H9 (cell line): ENCODE measurements at regions not wholly inside any gene's neighbourhood (a gene's known extent, or its start where the extent isn't known, plus 50 kb on each side); places are given as distances from the start of the nearest gene placed in this dataset.

Experiments
- DNase-seq: peaks from one replicate; pipeline ENCODE4 v3.0.0-alpha.2; 2017
- H2AFZ ChIP-seq: one replicate; pipeline ENCODE4 v1.6.1; 2013; ENCODE audit warnings: mild to moderate bottlenecking, low read length, control low read depth, moderate library complexity
- H2AK5ac ChIP-seq: 2 replicates; pipeline ENCODE4 v1.6.1; 2013; ENCODE audit warnings: low read length, control low read depth, mixed read lengths; ENCODE audit not compliant: insufficient read length
- H2BK120ac ChIP-seq: one replicate; pipeline ENCODE4 v1.6.1; 2013; ENCODE audit warnings: low read depth, mild to moderate bottlenecking, low read length, control low read depth, inconsistent platforms; ENCODE audit not compliant: poor library complexity, severe bottlenecking
- H2BK12ac ChIP-seq: 2 replicates; pipeline ENCODE4 v1.6.1; 2013; ENCODE audit warnings: low read length, control low read depth, mixed read lengths, low read depth; ENCODE audit not compliant: insufficient read length
- H2BK15ac ChIP-seq: 2 replicates; pipeline ENCODE4 v1.6.1; 2013; ENCODE audit warnings: low read depth, low read length, control low read depth
- H2BK20ac ChIP-seq: one replicate; pipeline ENCODE4 v1.6.1; 2013; ENCODE audit warnings: low read depth, mild to moderate bottlenecking, low read length, control low read depth, inconsistent platforms; ENCODE audit not compliant: poor library complexity, severe bottlenecking
- H2BK5ac ChIP-seq: 2 replicates; pipeline ENCODE4 v1.6.1; 2013; ENCODE audit warnings: low read length, control low read depth, mixed read lengths; ENCODE audit not compliant: insufficient read length
- H3K14ac ChIP-seq: 2 replicates; pipeline ENCODE4 v1.6.1; 2013; ENCODE audit warnings: low read length, control low read depth; ENCODE audit not compliant: insufficient read depth
- H3K18ac ChIP-seq: 2 replicates; pipeline ENCODE4 v1.6.1; 2013; ENCODE audit warnings: low read depth, mild to moderate bottlenecking, mixed read lengths, low read length, control low read depth; ENCODE audit not compliant: insufficient read length
- H3K23ac ChIP-seq: 2 replicates; pipeline ENCODE4 v1.6.1; 2013; ENCODE audit warnings: low read length, control low read depth, mixed read lengths, low read depth; ENCODE audit not compliant: insufficient read length
- H3K23me2 ChIP-seq: 2 replicates; pipeline ENCODE4 v1.6.1; 2013; ENCODE audit warnings: low read depth, mild to moderate bottlenecking, mixed read lengths, low read length, control low read depth; ENCODE audit not compliant: insufficient read length, poor library complexity, severe bottlenecking
- H3K27ac ChIP-seq: 2 replicates; pipeline ENCODE4 v1.5.1; 2013; ENCODE audit warnings: low read length, control low read depth, mixed read lengths, low read depth; ENCODE audit not compliant: insufficient read length
- H3K27me3 ChIP-seq: 2 replicates; pipeline ENCODE4 v1.6.1; 2013; ENCODE audit warnings: low read length, control low read depth, inconsistent platforms; ENCODE audit not compliant: insufficient read depth
- H3K4ac ChIP-seq: 2 replicates; pipeline ENCODE4 v1.6.1; 2013; ENCODE audit warnings: low read depth, mild to moderate bottlenecking, control low read depth, inconsistent platforms, low read length, moderate library complexity
- H3K4me1 ChIP-seq: 2 replicates; pipeline ENCODE4 v1.6.1; 2013; ENCODE audit warnings: low read length, control low read depth, inconsistent platforms; ENCODE audit not compliant: insufficient read depth
- H3K4me2 ChIP-seq: 2 replicates; pipeline ENCODE4 v1.6.1; 2013; ENCODE audit warnings: low read length, control low read depth, mixed read lengths; ENCODE audit not compliant: insufficient read length, insufficient read depth
- H3K56ac ChIP-seq: 2 replicates; pipeline ENCODE4 v1.6.1; 2013; ENCODE audit warnings: low read depth, mild to moderate bottlenecking, mixed read lengths, low read length, control low read depth; ENCODE audit not compliant: insufficient read length
- H3K79me1 ChIP-seq: 2 replicates; pipeline ENCODE4 v1.6.1; 2013; ENCODE audit warnings: low read depth, mild to moderate bottlenecking, moderate library complexity, low read length, control low read depth, inconsistent platforms; ENCODE audit not compliant: insufficient read depth, poor library complexity, severe bottlenecking
- H3K79me2 ChIP-seq: 2 replicates; pipeline ENCODE4 v1.6.1; 2013; ENCODE audit warnings: low read length, control low read depth, inconsistent platforms; ENCODE audit not compliant: insufficient read depth
- H3K9ac ChIP-seq: 2 replicates; pipeline ENCODE4 v1.6.1; 2013; ENCODE audit warnings: low read length, control low read depth, mixed read lengths; ENCODE audit not compliant: insufficient read length; ENCODE audit errors: extremely low read depth
- H3K9me3 ChIP-seq: one replicate; pipeline ENCODE4 v1.6.1; 2013; ENCODE audit warnings: low read depth, low read length, inconsistent platforms; ENCODE audit not compliant: control insufficient read depth
- H3T11ph ChIP-seq: one replicate; pipeline ENCODE4 v1.6.1; 2013; ENCODE audit warnings: mild to moderate bottlenecking, low read length, control low read depth, inconsistent platforms
- H4K20me1 ChIP-seq: one replicate; pipeline ENCODE4 v1.6.1; 2013; ENCODE audit not compliant: control insufficient read depth, insufficient read length, insufficient read depth
- H4K5ac ChIP-seq: 2 replicates; pipeline ENCODE4 v1.6.1; 2013; ENCODE audit warnings: low read depth, mild to moderate bottlenecking, mixed read lengths, low read length, control low read depth; ENCODE audit not compliant: insufficient read length
- H4K8ac ChIP-seq: replicated peaks from 2 replicates; pipeline ENCODE4 v1.6.1; 2013; ENCODE audit warnings: low read length, control low read depth, mixed read lengths, low read depth; ENCODE audit not compliant: insufficient read length
- H4K91ac ChIP-seq: 2 replicates; pipeline ENCODE4 v1.6.1; 2013; ENCODE audit warnings: low read depth, mild to moderate bottlenecking, moderate library complexity, mixed read lengths, low read length, control low read depth; ENCODE audit not compliant: insufficient read length
- H3K27ac Mint-ChIP-seq, 3 experiments: 2 replicates in 2 of 3; 3 replicates in 1 of 3; pipeline ENCODE4 v1.8.0; 2020 to 2021; ENCODE audit warnings: mixed read lengths in 3 of 3, mild to moderate bottlenecking in 1 of 3, moderate library complexity in 1 of 3
- H3K27me3 Mint-ChIP-seq: 2 replicates; pipeline ENCODE4 v1.8.0; 2021; ENCODE audit warnings: low read depth, mild to moderate bottlenecking, moderate library complexity, mixed read lengths
- H3K36me3 Mint-ChIP-seq, 3 experiments: 2 replicates in 2 of 3; 3 replicates in 1 of 3; pipeline ENCODE4 v1.8.0; 2020 to 2021; ENCODE audit warnings: low read depth in 3 of 3, mixed read lengths in 3 of 3; ENCODE audit not compliant: insufficient read depth in 1 of 3
- H3K4me1 Mint-ChIP-seq, 2 experiments: 2 replicates each; pipeline ENCODE4 v1.8.0; 2020; ENCODE audit warnings: mixed read lengths in 2 of 2
- H3K4me3 Mint-ChIP-seq, 2 experiments: 2 replicates in 1 of 2; 3 replicates in 1 of 2; pipeline ENCODE4 v1.8.0; 2020 to 2021; ENCODE audit warnings: mild to moderate bottlenecking in 2 of 2, mixed read lengths in 2 of 2, moderate library complexity in 1 of 2
- H3K9me3 Mint-ChIP-seq, 2 experiments: 2 replicates in 1 of 2; 3 replicates in 1 of 2; pipeline ENCODE4 v1.8.0; 2020; ENCODE audit warnings: mild to moderate bottlenecking in 2 of 2, mixed read lengths in 2 of 2, moderate library complexity in 1 of 2
- WGBS: extraction: QIAGEN DNeasy Blood & Tissue Kit; methylation state at CpG from one replicate; pipeline ENCODE4 v1.1.7; 2013; ENCODE audit warnings: missing lambda C conversion rate, low lambda C conversion rate, mixed read lengths; ENCODE audit not compliant: insufficient read length; ENCODE audit errors: extremely low coverage; 5-methylcytosine and 5-hydroxymethylcytosine counted together
- TF ChIP-seq, protein P1 (sequence below): fragments of 200-600 bp; sonication (generic); conservative IDR thresholded peaks from 3 replicates; pipeline ENCODE4 v1.8.0; 2021; ENCODE audit warnings: antibody characterized with exemption, mild to moderate bottlenecking

DNA sequence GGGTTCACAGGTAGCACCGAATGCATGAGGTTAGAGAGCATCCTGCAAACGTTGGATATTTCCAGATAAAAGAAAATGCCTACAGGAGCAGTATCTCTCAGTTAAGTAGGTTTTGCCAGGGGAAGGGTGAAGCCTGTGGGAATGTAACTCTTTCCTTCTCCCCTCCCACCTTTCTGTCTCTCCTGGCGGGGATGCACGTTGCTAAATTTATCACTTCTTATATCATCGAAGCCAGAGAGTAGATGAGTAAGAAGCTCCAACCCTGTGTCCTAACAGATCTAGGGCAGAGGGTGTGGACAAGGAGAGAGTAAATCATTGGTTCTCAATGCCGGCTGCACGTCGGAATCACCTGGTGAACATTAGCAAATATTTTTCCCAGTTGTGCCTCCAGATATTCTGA, 457.5 kb downstream of the ENC1 start:
- no CpG with 5 or more reads among the region's 8 CpGs for WGBS
- no peak overlapping the region for H2BK20ac ChIP-seq
- Mint-ChIP-seq H3K27me3 (no peaks in the 10 kb centered on the region; the same call in 1 of the 2 replicates), H3K4me1 (peaks cover 11 to 12% of the 10 kb centered on the region in 2 experiments), H3K36me3 (peaks cover 0 to 3% (median 0%) of the 10 kb centered on the region in 3 experiments; a peak in 1 of 7 replicates), H3K9me3 (no peaks in the 10 kb centered on the region), H3K4me3 (no peak overlapping the region), H3K27ac (no peak overlapping the region)
- no peak overlapping the region for H3K27ac ChIP-seq
- no peak overlapping the region for H2BK12ac ChIP-seq
- no peak overlapping the region for H4K8ac ChIP-seq
- no peak overlapping the region for H2BK15ac ChIP-seq
- TF ChIP-seq, protein P1, sequence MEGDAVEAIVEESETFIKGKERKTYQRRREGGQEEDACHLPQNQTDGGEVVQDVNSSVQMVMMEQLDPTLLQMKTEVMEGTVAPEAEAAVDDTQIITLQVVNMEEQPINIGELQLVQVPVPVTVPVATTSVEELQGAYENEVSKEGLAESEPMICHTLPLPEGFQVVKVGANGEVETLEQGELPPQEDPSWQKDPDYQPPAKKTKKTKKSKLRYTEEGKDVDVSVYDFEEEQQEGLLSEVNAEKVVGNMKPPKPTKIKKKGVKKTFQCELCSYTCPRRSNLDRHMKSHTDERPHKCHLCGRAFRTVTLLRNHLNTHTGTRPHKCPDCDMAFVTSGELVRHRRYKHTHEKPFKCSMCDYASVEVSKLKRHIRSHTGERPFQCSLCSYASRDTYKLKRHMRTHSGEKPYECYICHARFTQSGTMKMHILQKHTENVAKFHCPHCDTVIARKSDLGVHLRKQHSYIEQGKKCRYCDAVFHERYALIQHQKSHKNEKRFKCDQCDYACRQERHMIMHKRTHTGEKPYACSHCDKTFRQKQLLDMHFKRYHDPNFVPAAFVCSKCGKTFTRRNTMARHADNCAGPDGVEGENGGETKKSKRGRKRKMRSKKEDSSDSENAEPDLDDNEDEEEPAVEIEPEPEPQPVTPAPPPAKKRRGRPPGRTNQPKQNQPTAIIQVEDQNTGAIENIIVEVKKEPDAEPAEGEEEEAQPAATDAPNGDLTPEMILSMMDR = no peak
- H2BK5ac ChIP-seq = no peak overlapping the region
- no peak for DNase-seq
- no peak overlapping the region for H2AFZ ChIP-seq
- no peak overlapping the region for H3K4ac ChIP-seq
- no peak overlapping the region for H3T11ph ChIP-seq
- no peaks in the 10 kb centered on the region for H3K27me3 ChIP-seq
- no peak overlapping the region for H3K4me2 ChIP-seq
- no peak overlapping the region for H3K9ac ChIP-seq
- H3K23me2 ChIP-seq = no peaks in the 10 kb centered on the region
- H2BK120ac ChIP-seq = no peak overlapping the region
- no peak overlapping the region for H2AK5ac ChIP-seq
- H4K5ac ChIP-seq = no peak overlapping the region
- H3K14ac ChIP-seq = no peak overlapping the region
- H4K91ac ChIP-seq = no peak overlapping the region
- no peak overlapping the region for H3K18ac ChIP-seq
- H3K23ac ChIP-seq = no peak overlapping the region
- no peak overlapping the region for H3K56ac ChIP-seq
- H3K79me2 ChIP-seq = no peaks in the 10 kb centered on the region
- H3K79me1 ChIP-seq = no peaks in the 10 kb centered on the region
- no peaks in the 10 kb centered on the region for H3K9me3 ChIP-seq
- no peaks in the 10 kb centered on the region for H4K20me1 ChIP-seq
- no peaks in the 10 kb centered on the region for H3K4me1 ChIP-seq
